ENCODE measurements at regions not wholly inside any gene's neighbourhood (a gene's known extent, or its start where the extent isn't known, plus 50 kb on each side); places are given as distances from the start of the nearest gene placed in this dataset.

DNA sequence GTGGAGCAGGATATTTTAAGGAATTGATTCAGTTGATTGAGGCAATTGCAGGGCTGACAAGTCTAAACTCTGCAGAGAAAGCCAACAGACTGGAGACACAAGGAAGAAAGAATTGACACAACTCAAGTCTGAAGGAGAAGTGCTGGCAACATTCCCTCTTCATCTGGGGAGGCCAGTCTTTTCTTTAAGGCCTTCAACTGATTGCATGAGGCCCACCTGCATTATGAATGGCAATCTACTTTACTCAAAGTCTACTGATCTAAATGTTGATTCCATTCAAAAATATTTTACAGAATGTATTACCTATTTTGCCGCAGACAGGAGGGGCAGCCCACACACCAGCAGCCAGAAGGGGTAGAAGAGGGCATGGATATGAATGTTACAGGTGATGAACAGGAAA lies 425.2 kb downstream of the PCDH10 start:
- Histone ChIP-seq H3K9me3 (ENCODE audit: control insufficient read depth, insufficient read depth, low read depth, low read length) (no peaks in the 10 kb centered on the region), H3K27ac (ENCODE audit: extremely low read depth, low read depth, low read length) (no peak overlapping the region), H3K36me3 (ENCODE audit: control insufficient read depth in 2 of 2, insufficient read depth in 1 of 2, low read length in 2 of 2) (no peaks in the 10 kb centered on the region), H3K4me3 (ENCODE audit: low read depth, low read length) (no peak overlapping the region), H3K4me1 (ENCODE audit: control insufficient read depth, insufficient read depth, low read length) (no peaks in the 10 kb centered on the region)
- CTCF ChIA-PET = no interaction called here
- no peak for TF ChIP-seq ZNF544 (tag by site-specific recombination; IDR thresholded peaks at IDR 0.05)
- TF ChIP-seq ZNF274 (IDR thresholded peaks at IDR 0.05; ENCODE audit: low read length) = no peak
- no peak for TF ChIP-seq ZNF274 (tag by site-specific recombination; IDR thresholded peaks at IDR 0.05; ENCODE audit: borderline replicate concordance)
- no peak for TF ChIP-seq ZNF324 (tag by site-specific recombination; IDR thresholded peaks at IDR 0.05)
- TF ChIP-seq, protein P1, sequence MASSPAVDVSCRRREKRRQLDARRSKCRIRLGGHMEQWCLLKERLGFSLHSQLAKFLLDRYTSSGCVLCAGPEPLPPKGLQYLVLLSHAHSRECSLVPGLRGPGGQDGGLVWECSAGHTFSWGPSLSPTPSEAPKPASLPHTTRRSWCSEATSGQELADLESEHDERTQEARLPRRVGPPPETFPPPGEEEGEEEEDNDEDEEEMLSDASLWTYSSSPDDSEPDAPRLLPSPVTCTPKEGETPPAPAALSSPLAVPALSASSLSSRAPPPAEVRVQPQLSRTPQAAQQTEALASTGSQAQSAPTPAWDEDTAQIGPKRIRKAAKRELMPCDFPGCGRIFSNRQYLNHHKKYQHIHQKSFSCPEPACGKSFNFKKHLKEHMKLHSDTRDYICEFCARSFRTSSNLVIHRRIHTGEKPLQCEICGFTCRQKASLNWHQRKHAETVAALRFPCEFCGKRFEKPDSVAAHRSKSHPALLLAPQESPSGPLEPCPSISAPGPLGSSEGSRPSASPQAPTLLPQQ (tag by site-specific recombination; IDR thresholded peaks at IDR 0.05) = no peak
- no peak for TF ChIP-seq KLF16 (tag by site-specific recombination; IDR thresholded peaks at IDR 0.05)
- no peak for TF ChIP-seq ZNF335 (tag by site-specific recombination; conservative IDR thresholded peaks at IDR 0.05)
- TF ChIP-seq ZNF704 (tag by site-specific recombination; IDR thresholded peaks at IDR 0.05) = no peak
- no peak for TF ChIP-seq ZNF239 (tag by site-specific recombination; IDR thresholded peaks at IDR 0.05)
- no peak for TF ChIP-seq ZNF10 (tag by site-specific recombination; IDR thresholded peaks at IDR 0.05)
- TF ChIP-seq MYNN (tag by site-specific recombination; IDR thresholded peaks at IDR 0.05; ENCODE audit: borderline replicate concordance) = no peak
- TF ChIP-seq ZNF701 (tag by site-specific recombination; IDR thresholded peaks at IDR 0.05) = no peak
- no peak for TF ChIP-seq ZBTB26 (tag by site-specific recombination; optimal IDR thresholded peaks at IDR 0.05)
- TF ChIP-seq INSM2 (tag by site-specific recombination; IDR thresholded peaks at IDR 0.05) = no peak
- TF ChIP-seq ZNF214 (tag by site-specific recombination; IDR thresholded peaks at IDR 0.05; ENCODE audit: borderline replicate concordance) = no peak
- no peak for TF ChIP-seq ELK4 (IDR thresholded peaks at IDR 0.05; ENCODE audit: borderline replicate concordance, low read depth, low read length)
- no peak for TF ChIP-seq OSR2 (tag by site-specific recombination; IDR thresholded peaks at IDR 0.05)
- POLR2A ChIA-PET = no interaction called here

DNA sequence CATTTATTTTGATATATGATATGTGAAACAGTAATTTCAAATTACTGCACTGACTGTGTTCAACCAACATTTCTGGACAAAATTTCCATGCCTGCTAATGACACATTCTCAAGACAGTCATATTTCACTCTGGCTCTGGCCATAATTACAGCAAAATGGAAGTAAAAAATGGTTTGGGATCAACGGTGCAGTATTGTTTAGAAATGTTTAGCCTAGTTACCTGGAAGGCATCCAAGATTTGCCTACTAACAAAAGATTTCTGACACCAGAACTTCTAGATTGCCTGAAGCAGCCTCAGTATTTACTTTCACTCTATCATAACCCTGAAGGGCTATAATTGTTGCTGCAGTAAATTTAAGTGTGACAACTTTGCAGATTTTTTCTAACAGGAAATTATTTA lies 416.3 kb downstream of the PCDH10 start:
- CTCF ChIA-PET = no interaction called here
- Histone ChIP-seq H3K4me3 (ENCODE audit: low read depth, low read length) (no peak overlapping the region), H3K4me1 (ENCODE audit: control insufficient read depth, insufficient read depth, low read length) (no peaks in the 10 kb centered on the region), H3K36me3 (ENCODE audit: control insufficient read depth in 2 of 2, insufficient read depth in 1 of 2, low read length in 2 of 2) (no peaks in the 10 kb centered on the region), H3K9me3 (ENCODE audit: control insufficient read depth, insufficient read depth, low read depth, low read length) (no peaks in the 10 kb centered on the region), H3K27ac (ENCODE audit: extremely low read depth, low read depth, low read length) (no peak overlapping the region)
- POLR2A ChIA-PET = no interaction called here
- TF ChIP-seq, protein P2, sequence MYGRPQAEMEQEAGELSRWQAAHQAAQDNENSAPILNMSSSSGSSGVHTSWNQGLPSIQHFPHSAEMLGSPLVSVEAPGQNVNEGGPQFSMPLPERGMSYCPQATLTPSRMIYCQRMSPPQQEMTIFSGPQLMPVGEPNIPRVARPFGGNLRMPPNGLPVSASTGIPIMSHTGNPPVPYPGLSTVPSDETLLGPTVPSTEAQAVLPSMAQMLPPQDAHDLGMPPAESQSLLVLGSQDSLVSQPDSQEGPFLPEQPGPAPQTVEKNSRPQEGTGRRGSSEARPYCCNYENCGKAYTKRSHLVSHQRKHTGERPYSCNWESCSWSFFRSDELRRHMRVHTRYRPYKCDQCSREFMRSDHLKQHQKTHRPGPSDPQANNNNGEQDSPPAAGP (tag by site-specific recombination; IDR thresholded peaks at IDR 0.05) = no peak
- TF ChIP-seq ZNF629 (tag by site-specific recombination; IDR thresholded peaks at IDR 0.05) (no peak), ZNF391 (tag by site-specific recombination; IDR thresholded peaks at IDR 0.05; ENCODE audit: borderline replicate concordance, low read depth) (no peak), ZNF146 (tag by site-specific recombination; IDR thresholded peaks at IDR 0.05) (no peak), RBAK (tag by site-specific recombination; IDR thresholded peaks at IDR 0.05) (no peak), BCL11B (tag by site-specific recombination; IDR thresholded peaks at IDR 0.05; ENCODE audit: low read depth) (no peak), OSR2 (tag by site-specific recombination; IDR thresholded peaks at IDR 0.05) (no peak), ZNF23 (tag by site-specific recombination; IDR thresholded peaks at IDR 0.05; ENCODE audit: borderline replicate concordance) (no peak), ZSCAN5A (tag by site-specific recombination; IDR thresholded peaks at IDR 0.05) (no peak), ZNF548 (tag by site-specific recombination; IDR thresholded peaks at IDR 0.05) (no peak), ZNF660 (tag by site-specific recombination; IDR thresholded peaks at IDR 0.05) (no peak), PRDM1 (tag by site-specific recombination; IDR thresholded peaks at IDR 0.05) (no peak)
